ENCODE measurements at regions not wholly inside any gene's neighbourhood (a gene's known extent, or its start where the extent isn't known, plus 50 kb on each side); places are given as distances from the start of the nearest gene placed in this dataset.

GRCh38 chr15:29538044-29538443 is 268.4 kb upstream of the NSMCE3 start:
- Histone ChIP-seq H3K4me2 (no peak overlapping the region), H2AFZ (no peak overlapping the region), H3K9me3 (ENCODE audit: low read depth) (no peaks in the 10 kb centered on the region), H3K4me1 (ENCODE audit: insufficient read depth) (no peaks in the 10 kb centered on the region), H3K27ac (no peak overlapping the region), H3K4me3 (no peak overlapping the region), H4K20me1 (ENCODE audit: insufficient read depth, poor library complexity, severe bottlenecking) (no peaks in the 10 kb centered on the region), H3K27me3 (no peaks in the 10 kb centered on the region), H3K79me2 (no peaks in the 10 kb centered on the region), H3K36me3 (replicated peaks; ENCODE audit: insufficient read depth, low read depth) (no peaks in the 10 kb centered on the region), H3K9me2 (replicated peaks; ENCODE audit: insufficient read depth) (no peaks in the 10 kb centered on the region)
- TF ChIP-seq CTCF (IDR thresholded peaks at IDR 0.05; ENCODE audit: poor library complexity): no peak
- TF ChIP-seq EZH2phosphoT487 (IDR thresholded peaks at IDR 0.05; ENCODE audit: low read depth, severe bottlenecking, unreplicated experiment): no peak
- no peak for TF ChIP-seq EZH2 (IDR thresholded peaks at IDR 0.05; ENCODE audit: borderline replicate concordance)
- 85% methylated on average over 5 of the region's 5 CpGs for WGBS (ENCODE audit: low lambda C conversion rate, missing lambda C conversion rate)
- no peak for DNase-seq (ENCODE audit: low spot score)

- Histone ChIP-seq H3K36me3 (replicated peaks; ENCODE audit: insufficient read depth, low read depth) (no peaks in the 10 kb centered on the region), H3K4me2 (no peak overlapping the region)
These were observed 266.3 kb upstream of the NSMCE3 start for GRCh38 chr15:29535952-29536351.

GRCh38 chr15:29534378-29534777 is 264.8 kb upstream of the NSMCE3 start:
- Histone ChIP-seq H3K4me1 (ENCODE audit: insufficient read depth) (no peaks in the 10 kb centered on the region), H3K9me2 (replicated peaks; ENCODE audit: insufficient read depth) (no peaks in the 10 kb centered on the region), H3K4me3 (no peak overlapping the region), H3K27me3 (no peaks in the 10 kb centered on the region), H3K4me2 (no peak overlapping the region), H3K9me3 (ENCODE audit: low read depth) (no peaks in the 10 kb centered on the region), H3K27ac (no peak overlapping the region), H3K36me3 (replicated peaks; ENCODE audit: insufficient read depth, low read depth) (no peaks in the 10 kb centered on the region), H3K79me2 (no peaks in the 10 kb centered on the region), H2AFZ (no peak overlapping the region), H4K20me1 (ENCODE audit: insufficient read depth, poor library complexity, severe bottlenecking) (no peaks in the 10 kb centered on the region)
- no peak for DNase-seq (ENCODE audit: low spot score)
- 37% methylated on average over 3 of the region's 3 CpGs for WGBS (ENCODE audit: low lambda C conversion rate, missing lambda C conversion rate)
- no peak for TF ChIP-seq EZH2 (IDR thresholded peaks at IDR 0.05; ENCODE audit: borderline replicate concordance)
- no peak for TF ChIP-seq CTCF (IDR thresholded peaks at IDR 0.05; ENCODE audit: poor library complexity)
- TF ChIP-seq EZH2phosphoT487 (IDR thresholded peaks at IDR 0.05; ENCODE audit: low read depth, severe bottlenecking, unreplicated experiment): no peak

More at GRCh38 chr15:29535952-29536351, 266.3 kb upstream of the NSMCE3 start:
- no peaks in the 10 kb centered on the region for H3K4me1 ChIP-seq (ENCODE audit: insufficient read depth)
- no peaks in the 10 kb centered on the region for H3K9me2 ChIP-seq (replicated peaks; ENCODE audit: insufficient read depth)
- no peaks in the 10 kb centered on the region for H3K79me2 ChIP-seq
- TF ChIP-seq EZH2 (IDR thresholded peaks at IDR 0.05; ENCODE audit: borderline replicate concordance): no peak
- TF ChIP-seq EZH2phosphoT487 (IDR thresholded peaks at IDR 0.05; ENCODE audit: low read depth, severe bottlenecking, unreplicated experiment): no peak
- no peak for TF ChIP-seq CTCF (IDR thresholded peaks at IDR 0.05; ENCODE audit: poor library complexity)
- no peak for DNase-seq (ENCODE audit: low spot score)
- no peak overlapping the region for H2AFZ ChIP-seq
- no peak overlapping the region for H3K27ac ChIP-seq
- WGBS (ENCODE audit: low lambda C conversion rate, missing lambda C conversion rate): 87% methylated on average over 3 of the region's 3 CpGs
- H3K9me3 ChIP-seq (ENCODE audit: low read depth): no peaks in the 10 kb centered on the region
- H4K20me1 ChIP-seq (ENCODE audit: insufficient read depth, poor library complexity, severe bottlenecking): no peaks in the 10 kb centered on the region
- H3K27me3 ChIP-seq: no peaks in the 10 kb centered on the region
- no peak overlapping the region for H3K4me3 ChIP-seq

- Histone ChIP-seq H3K79me2 (no peaks in the 10 kb centered on the region), H4K20me1 (ENCODE audit: insufficient read depth, poor library complexity, severe bottlenecking) (no peaks in the 10 kb centered on the region), H3K9me3 (ENCODE audit: low read depth) (no peaks in the 10 kb centered on the region), H3K9me2 (replicated peaks; ENCODE audit: insufficient read depth) (no peaks in the 10 kb centered on the region), H3K27ac (no peak overlapping the region), H3K4me2 (no peak overlapping the region), H3K27me3 (no peaks in the 10 kb centered on the region), H3K4me3 (no peak overlapping the region), H3K4me1 (ENCODE audit: insufficient read depth) (no peaks in the 10 kb centered on the region), H3K36me3 (replicated peaks; ENCODE audit: insufficient read depth, low read depth) (no peaks in the 10 kb centered on the region), H2AFZ (no peak overlapping the region)
- TF ChIP-seq CTCF (IDR thresholded peaks at IDR 0.05; ENCODE audit: poor library complexity): no peak
- TF ChIP-seq EZH2 (IDR thresholded peaks at IDR 0.05; ENCODE audit: borderline replicate concordance): no peak
- no peak for TF ChIP-seq EZH2phosphoT487 (IDR thresholded peaks at IDR 0.05; ENCODE audit: low read depth, severe bottlenecking, unreplicated experiment)
- 68% methylated on average over 5 of the region's 5 CpGs for WGBS (ENCODE audit: low lambda C conversion rate, missing lambda C conversion rate)
- DNase-seq (ENCODE audit: low spot score): no peak
These were observed 264.0 kb upstream of the NSMCE3 start for GRCh38 chr15:29533647-29534046.
